ENCODE measurements at regions not wholly inside any gene's neighbourhood (a gene's known extent, or its start where the extent isn't known, plus 50 kb on each side); places are given as distances from the start of the nearest gene placed in this dataset.

DNA sequence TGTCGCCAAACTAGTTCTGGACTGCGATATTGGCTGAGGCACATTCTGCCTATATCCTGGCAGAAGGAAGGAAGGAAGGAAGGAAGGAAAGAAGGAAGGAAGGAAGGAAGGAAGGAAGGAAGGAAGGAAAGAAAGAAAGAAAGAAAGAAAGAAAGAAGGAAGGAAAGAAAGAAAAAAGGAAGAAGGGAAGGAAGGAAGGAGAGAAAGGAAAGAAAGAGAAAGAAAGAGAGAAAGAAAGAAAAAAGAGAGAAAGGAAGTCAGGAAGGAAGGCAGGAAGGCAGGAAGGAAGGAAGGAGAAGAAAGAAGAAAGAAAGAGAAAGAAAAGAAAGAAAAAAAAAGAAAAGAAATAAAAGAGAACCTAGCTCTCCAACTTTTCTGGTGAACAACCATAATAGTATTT is 587.1 kb downstream of the RBFOX1 start:
- TF ChIP-seq, protein P1, sequence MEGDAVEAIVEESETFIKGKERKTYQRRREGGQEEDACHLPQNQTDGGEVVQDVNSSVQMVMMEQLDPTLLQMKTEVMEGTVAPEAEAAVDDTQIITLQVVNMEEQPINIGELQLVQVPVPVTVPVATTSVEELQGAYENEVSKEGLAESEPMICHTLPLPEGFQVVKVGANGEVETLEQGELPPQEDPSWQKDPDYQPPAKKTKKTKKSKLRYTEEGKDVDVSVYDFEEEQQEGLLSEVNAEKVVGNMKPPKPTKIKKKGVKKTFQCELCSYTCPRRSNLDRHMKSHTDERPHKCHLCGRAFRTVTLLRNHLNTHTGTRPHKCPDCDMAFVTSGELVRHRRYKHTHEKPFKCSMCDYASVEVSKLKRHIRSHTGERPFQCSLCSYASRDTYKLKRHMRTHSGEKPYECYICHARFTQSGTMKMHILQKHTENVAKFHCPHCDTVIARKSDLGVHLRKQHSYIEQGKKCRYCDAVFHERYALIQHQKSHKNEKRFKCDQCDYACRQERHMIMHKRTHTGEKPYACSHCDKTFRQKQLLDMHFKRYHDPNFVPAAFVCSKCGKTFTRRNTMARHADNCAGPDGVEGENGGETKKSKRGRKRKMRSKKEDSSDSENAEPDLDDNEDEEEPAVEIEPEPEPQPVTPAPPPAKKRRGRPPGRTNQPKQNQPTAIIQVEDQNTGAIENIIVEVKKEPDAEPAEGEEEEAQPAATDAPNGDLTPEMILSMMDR (IDR thresholded peaks at IDR 0.05; ENCODE audit: low read length, missing control alignments) = no peak
- DNase-seq (ENCODE audit: low read depth) = no peak
- H3K4me3 ChIP-seq (replicated peaks; ENCODE audit: low read depth, low read length) = no peak overlapping the region

DNA sequence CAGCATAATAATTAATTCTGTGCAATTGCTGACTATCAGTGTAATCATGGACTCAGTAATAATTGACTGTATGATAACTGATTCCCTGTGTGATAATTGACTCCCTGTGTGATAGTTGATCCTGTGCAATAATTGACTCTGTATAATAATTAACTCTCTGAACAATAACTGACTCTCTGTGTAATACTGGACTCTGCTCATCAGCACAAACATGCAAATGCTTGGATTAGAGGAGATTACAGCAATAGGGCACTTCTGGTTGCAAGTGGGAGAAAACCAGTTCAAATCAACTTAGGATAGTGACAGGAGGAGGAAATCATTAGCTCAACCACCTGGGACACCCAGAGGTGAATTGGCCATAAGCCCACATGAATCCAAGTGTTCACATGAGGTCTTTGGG is 582.1 kb downstream of the RBFOX1 start:
- TF ChIP-seq, protein P1 (IDR thresholded peaks at IDR 0.05; ENCODE audit: low read length, missing control alignments) = no peak

DNA sequence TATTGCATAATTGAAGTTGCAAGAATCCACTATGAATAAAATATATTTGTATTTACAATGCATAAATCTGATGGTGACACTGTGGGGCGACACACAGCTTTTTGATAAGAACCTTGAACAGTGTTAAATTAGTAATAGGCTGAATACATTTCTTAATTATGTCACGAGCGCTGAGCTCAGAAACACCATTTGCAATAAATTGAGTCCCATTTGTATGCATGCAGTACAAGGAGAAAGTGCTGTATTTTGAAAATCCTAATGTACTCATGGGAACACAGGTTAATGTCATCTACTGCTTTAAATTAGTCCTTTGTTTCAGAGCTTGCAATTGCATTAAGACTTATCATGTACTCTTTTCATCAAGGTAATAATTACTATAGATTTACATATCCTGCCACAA is 579.5 kb downstream of the RBFOX1 start:
- no peak overlapping the region for H3K4me3 ChIP-seq (replicated peaks; ENCODE audit: low read depth, low read length)
- DNase-seq (ENCODE audit: low read depth) = no peak
- TF ChIP-seq, protein P1 (IDR thresholded peaks at IDR 0.05; ENCODE audit: low read length, missing control alignments) = no peak

More for the DNA sequence above, 582.1 kb downstream of the RBFOX1 start:
- DNase-seq (ENCODE audit: low read depth) = no peak
- H3K4me3 ChIP-seq (replicated peaks; ENCODE audit: low read depth, low read length) = no peak overlapping the region

DNA sequence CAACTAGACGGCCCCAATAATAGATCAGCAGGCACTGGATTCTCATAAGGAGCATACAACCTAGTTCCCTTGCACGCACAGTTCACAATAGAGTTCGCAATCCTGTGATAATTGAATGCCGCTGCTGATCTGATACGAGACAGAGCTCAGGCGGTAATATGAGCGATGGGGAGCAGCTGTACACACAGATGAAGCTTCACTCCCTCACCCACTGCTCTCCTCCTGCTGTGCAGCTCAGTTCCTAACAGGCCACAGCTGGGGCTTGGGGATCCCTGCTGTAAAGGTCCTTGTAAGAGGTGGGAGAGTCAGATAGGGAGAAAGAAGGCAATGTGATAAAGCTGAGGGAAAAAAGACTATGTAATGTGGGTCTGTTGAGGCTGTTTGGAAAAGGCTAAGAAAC is 577.5 kb downstream of the RBFOX1 start:
- no peak for DNase-seq (ENCODE audit: low read depth)
- no peak overlapping the region for H3K4me3 ChIP-seq (replicated peaks; ENCODE audit: low read depth, low read length)
- TF ChIP-seq, protein P1 (IDR thresholded peaks at IDR 0.05; ENCODE audit: low read length, missing control alignments) = no peak

DNA sequence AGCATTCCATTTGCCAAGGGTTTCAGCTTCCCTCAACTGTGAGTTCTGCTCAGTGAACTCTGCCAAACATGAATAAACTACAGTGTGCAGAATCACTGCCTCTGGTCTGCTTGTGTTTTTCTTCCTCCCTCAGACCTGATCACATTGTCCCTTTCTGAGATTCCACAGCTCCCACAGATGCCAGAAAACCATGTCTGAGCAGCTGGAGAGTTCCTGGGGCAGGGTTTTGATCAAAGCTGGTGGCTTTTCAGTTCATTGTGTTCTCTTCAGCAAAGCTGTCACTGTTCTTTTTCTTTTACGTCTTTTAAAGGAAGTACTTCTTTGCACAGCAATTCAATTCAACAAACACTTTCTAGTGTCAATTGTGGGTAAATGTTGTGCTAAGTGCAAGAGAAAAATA is 555.8 kb downstream of the RBFOX1 start:
- DNase-seq (ENCODE audit: low read depth) = no peak
- no peak overlapping the region for H3K4me3 ChIP-seq (replicated peaks; ENCODE audit: low read depth, low read length)
- TF ChIP-seq, protein P1 (IDR thresholded peaks at IDR 0.05; ENCODE audit: low read length, missing control alignments) = no peak

DNA sequence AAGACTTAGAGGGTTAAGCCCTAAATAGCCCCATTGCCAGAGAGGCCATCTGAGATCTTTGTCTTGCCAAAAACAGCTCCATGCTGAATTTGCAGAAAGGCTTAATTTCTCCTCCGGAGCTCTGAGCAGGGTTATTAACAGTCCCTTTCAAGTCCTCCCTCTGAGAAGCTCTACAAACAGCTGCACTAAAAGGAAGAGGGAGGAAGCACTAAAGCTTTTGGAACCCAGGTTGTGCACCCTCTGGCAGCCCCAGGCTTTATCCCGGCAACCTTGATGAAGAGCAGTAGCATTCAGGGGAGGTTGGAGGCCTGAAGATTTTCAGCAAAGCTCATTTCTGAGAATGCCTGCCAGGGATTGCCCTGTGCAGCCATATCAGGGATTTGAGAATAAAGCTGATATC is 554.7 kb downstream of the RBFOX1 start:
- TF ChIP-seq, protein P1 (IDR thresholded peaks at IDR 0.05; ENCODE audit: low read length, missing control alignments) = no peak
- H3K4me3 ChIP-seq (replicated peaks; ENCODE audit: low read depth, low read length) = no peak overlapping the region
- DNase-seq (ENCODE audit: low read depth) = no peak

DNA sequence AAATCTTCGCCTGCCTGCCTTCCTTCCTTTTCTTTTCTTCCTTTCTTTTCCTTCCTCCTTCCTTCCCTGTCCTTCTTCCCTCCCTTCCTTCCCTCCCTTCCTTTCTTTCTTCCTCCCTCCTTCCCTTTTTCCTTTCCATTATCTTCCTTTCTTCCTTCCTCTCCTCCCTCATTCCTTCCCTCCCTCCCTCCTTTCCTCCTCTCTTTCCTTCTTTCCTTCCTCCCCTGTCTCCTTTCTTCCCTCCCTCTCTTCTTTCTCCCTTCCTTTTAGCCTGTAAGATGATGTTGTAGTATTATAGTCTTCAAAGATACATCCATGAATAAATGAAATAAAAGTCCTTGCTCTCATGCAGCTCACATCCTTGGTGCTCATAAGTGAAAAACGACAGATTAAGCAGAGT is 539.3 kb downstream of the RBFOX1 start:
- H3K4me3 ChIP-seq (replicated peaks; ENCODE audit: low read depth, low read length) = no peak overlapping the region
- DNase-seq (ENCODE audit: low read depth) = no peak
- TF ChIP-seq, protein P1 (IDR thresholded peaks at IDR 0.05; ENCODE audit: low read length, missing control alignments) = no peak

Measured in fibroblast of pulmonary artery (primary cell).